Sigmoid colon (tissue), 6 donors: ENCODE measurements at regions not wholly inside any gene's neighbourhood (a gene's known extent, or its start where the extent isn't known, plus 50 kb on each side); places are given as distances from the start of the nearest gene placed in this dataset.

Experiments used
- DNase-seq: peaks from one replicate; pipeline ENCODE4 v3.0.0-alpha.2; 2019
- H3K27ac ChIP-seq, 4 donors: fragments of 200-600 bp; sonication (generic); one replicate each; pipeline ENCODE4 v1.5.1; 2016 to 2019; ENCODE audit warnings: mild to moderate bottlenecking in 1 of 4
- H3K27me3 ChIP-seq, 3 donors: fragments of 200-600 bp; sonication (generic); one replicate each; pipeline ENCODE4 v1.5.1; 2019; ENCODE audit warnings: mild to moderate bottlenecking in 1 of 3
- H3K36me3 ChIP-seq, 4 donors: fragments of 200-600 bp; sonication (generic); one replicate each; pipeline ENCODE4 v1.5.1; 2016 to 2019
- H3K4me1 ChIP-seq, 4 donors: fragments of 200-600 bp; sonication (generic); one replicate each; pipeline ENCODE4 v1.5.1; 2017 to 2019
- H3K4me3 ChIP-seq, 4 donors: fragments of 200-600 bp; sonication (generic); one replicate each; pipeline ENCODE4 v1.5.1; 2017 to 2019; ENCODE audit warnings: mild to moderate bottlenecking in 2 of 4, moderate library complexity in 1 of 4
- H3K9me3 ChIP-seq, 4 donors: fragments of 200-600 bp in 3 of 4; sonication (generic) in 3 of 4; one replicate each; pipeline versions ENCODE4 v1.5.1 to v1.6.1; 2013 to 2019
- EP300 ChIP-seq, 4 donors: sonication (generic); formaldehyde crosslinking; IDR thresholded peaks; one replicate each; pipeline ENCODE4 v1.6.1; 2017; ENCODE audit warnings: antibody characterized with exemption in 4 of 4
- POLR2A ChIP-seq, 2 donors: fragments of 450-650 bp; IDR thresholded peaks; one replicate each; pipeline ENCODE4 v1.6.1; 2016; ENCODE audit warnings: antibody characterized with exemption in 2 of 2, mild to moderate bottlenecking in 2 of 2, moderate library complexity in 2 of 2
- POLR2AphosphoS5 ChIP-seq, 4 donors: sonication (generic); formaldehyde crosslinking; IDR thresholded peaks; one replicate each; pipeline ENCODE4 v1.6.1; 2017; ENCODE audit warnings: antibody characterized with exemption in 4 of 4
- WGBS, 2 donors: extraction: QIAGEN DNeasy Blood & Tissue Kit; methylation state at CpG; one replicate each; pipeline ENCODE4 v1.1.7; 2013; 5-methylcytosine and 5-hydroxymethylcytosine counted together
- intact Hi-C: fragments of 100-400 bp; cut with DNase I; formaldehyde crosslinking; loops from one replicate; pipeline ENCODE4 v1.15.1; 2023
- TF ChIP-seq, protein P1 (sequence below), 4 experiments: fragments of 450-650 bp in 3 of 4; fragments of 200-600 bp in 1 of 4; IDR thresholded peaks; one replicate each; pipeline ENCODE4 v1.5.1; 2016 to 2019; ENCODE audit warnings: antibody characterized with exemption in 4 of 4, mild to moderate bottlenecking in 3 of 4, moderate library complexity in 2 of 4
- donor health status: healthy with polysubstance abuse.
- donor health status: healthy.

DNA sequence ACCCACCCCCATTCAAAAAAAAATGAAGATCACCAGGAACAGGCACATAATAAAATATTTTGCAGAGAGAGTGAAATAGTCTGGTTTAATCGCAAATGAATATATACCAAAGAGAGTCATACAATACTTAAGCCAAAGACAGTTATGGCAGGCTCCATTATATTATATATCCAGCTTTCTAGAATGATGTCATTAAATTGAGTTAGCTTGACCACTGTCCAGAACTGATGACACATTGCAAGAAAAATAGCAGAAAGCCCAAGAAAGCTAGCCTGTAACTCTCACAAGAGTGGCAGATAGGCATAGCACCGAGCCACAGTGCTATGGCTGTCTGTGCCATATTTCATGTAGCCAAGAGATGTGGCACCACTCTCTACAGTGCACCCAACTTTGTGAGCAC, 231.9 kb upstream of the SEMA6D start:
- no peaks in the 10 kb centered on the region for H3K36me3 ChIP-seq
- H3K4me3 ChIP-seq = no peak overlapping the region
- TF ChIP-seq EP300 (IDR thresholded peaks at IDR 0.05) (no peak), POLR2AphosphoS5 (IDR thresholded peaks at IDR 0.05) (no peak), POLR2A (IDR thresholded peaks at IDR 0.05) (no peak)
- TF ChIP-seq, protein P1, sequence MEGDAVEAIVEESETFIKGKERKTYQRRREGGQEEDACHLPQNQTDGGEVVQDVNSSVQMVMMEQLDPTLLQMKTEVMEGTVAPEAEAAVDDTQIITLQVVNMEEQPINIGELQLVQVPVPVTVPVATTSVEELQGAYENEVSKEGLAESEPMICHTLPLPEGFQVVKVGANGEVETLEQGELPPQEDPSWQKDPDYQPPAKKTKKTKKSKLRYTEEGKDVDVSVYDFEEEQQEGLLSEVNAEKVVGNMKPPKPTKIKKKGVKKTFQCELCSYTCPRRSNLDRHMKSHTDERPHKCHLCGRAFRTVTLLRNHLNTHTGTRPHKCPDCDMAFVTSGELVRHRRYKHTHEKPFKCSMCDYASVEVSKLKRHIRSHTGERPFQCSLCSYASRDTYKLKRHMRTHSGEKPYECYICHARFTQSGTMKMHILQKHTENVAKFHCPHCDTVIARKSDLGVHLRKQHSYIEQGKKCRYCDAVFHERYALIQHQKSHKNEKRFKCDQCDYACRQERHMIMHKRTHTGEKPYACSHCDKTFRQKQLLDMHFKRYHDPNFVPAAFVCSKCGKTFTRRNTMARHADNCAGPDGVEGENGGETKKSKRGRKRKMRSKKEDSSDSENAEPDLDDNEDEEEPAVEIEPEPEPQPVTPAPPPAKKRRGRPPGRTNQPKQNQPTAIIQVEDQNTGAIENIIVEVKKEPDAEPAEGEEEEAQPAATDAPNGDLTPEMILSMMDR (IDR thresholded peaks at IDR 0.05) = no peak
- H3K9me3 ChIP-seq = no peaks in the 10 kb centered on the region
- H3K27me3 ChIP-seq = no peaks in the 10 kb centered on the region
- intact Hi-C loops = no loop called here
- H3K4me1 ChIP-seq = no peaks in the 10 kb centered on the region
- H3K27ac ChIP-seq = no peak overlapping the region
- no peak for DNase-seq
- 70 to 95% methylated on average over 2 of the region's 2 CpGs for WGBS, 2 donors

DNA sequence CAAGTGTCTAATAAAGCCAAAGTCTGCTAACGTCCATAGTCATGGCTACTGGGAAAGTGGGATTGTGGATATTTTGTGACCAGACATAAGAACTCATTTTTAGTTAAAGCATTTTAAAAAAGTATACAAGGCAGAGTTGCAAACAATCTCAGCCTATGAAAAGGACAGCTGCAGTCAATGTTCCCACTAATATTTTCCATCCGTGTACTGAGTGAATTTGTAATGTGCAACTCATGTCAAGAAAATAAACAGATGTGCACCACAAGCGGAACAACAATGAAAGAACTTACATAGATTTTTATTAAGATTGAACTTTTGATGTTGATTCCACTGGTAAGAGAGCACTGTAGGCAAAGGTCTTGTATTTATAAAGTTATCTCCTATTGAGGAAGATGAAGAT, 231.3 kb upstream of the SEMA6D start:
- H3K4me1 ChIP-seq = no peaks in the 10 kb centered on the region
- TF ChIP-seq POLR2A (IDR thresholded peaks at IDR 0.05) = no peak
- TF ChIP-seq, protein P1 (IDR thresholded peaks at IDR 0.05) = no peak
- whole genome bisulfite sequencing, 2 donors = 83 to 92% methylated on average over 3 of the region's 3 CpGs
- H3K27ac ChIP-seq = no peak overlapping the region
- H3K36me3 ChIP-seq = no peaks in the 10 kb centered on the region
- H3K9me3 ChIP-seq = no peaks in the 10 kb centered on the region
- DNase-seq = no peak
- no peak overlapping the region for H3K4me3 ChIP-seq
- intact Hi-C loops = no loop called here
- no peaks in the 10 kb centered on the region for H3K27me3 ChIP-seq

DNA sequence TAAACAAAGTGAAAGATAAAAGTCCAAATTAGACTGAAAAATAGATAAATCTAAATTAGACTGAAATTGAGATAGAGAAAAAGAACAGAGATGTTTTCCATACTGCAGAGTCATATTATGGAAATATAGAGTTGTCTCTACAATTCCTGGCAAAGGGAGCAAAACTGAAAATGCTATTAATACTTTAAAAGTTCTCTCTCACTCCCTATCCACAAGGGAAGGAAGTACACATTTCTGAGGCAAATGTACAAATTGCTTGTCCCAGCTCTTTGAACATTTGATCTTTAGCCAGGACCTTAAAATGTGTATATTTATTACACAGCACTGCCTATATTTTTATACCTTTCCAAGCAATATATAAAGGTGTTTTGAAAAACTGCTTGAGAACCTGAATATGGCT, 225.1 kb upstream of the SEMA6D start:
- no peaks in the 10 kb centered on the region for H3K9me3 ChIP-seq
- H3K4me1 ChIP-seq = no peaks in the 10 kb centered on the region
- intact Hi-C loops = no loop called here
- H3K4me3 ChIP-seq = no peak overlapping the region
- no peak overlapping the region for H3K27ac ChIP-seq
- TF ChIP-seq, protein P1 (IDR thresholded peaks at IDR 0.05) = no peak
- no peak for TF ChIP-seq POLR2A (IDR thresholded peaks at IDR 0.05)
- no peak for TF ChIP-seq POLR2AphosphoS5 (IDR thresholded peaks at IDR 0.05)
- TF ChIP-seq EP300 (IDR thresholded peaks at IDR 0.05) = no peak
- no peaks in the 10 kb centered on the region for H3K36me3 ChIP-seq
- DNase-seq = no peak
- H3K27me3 ChIP-seq = no peaks in the 10 kb centered on the region

DNA sequence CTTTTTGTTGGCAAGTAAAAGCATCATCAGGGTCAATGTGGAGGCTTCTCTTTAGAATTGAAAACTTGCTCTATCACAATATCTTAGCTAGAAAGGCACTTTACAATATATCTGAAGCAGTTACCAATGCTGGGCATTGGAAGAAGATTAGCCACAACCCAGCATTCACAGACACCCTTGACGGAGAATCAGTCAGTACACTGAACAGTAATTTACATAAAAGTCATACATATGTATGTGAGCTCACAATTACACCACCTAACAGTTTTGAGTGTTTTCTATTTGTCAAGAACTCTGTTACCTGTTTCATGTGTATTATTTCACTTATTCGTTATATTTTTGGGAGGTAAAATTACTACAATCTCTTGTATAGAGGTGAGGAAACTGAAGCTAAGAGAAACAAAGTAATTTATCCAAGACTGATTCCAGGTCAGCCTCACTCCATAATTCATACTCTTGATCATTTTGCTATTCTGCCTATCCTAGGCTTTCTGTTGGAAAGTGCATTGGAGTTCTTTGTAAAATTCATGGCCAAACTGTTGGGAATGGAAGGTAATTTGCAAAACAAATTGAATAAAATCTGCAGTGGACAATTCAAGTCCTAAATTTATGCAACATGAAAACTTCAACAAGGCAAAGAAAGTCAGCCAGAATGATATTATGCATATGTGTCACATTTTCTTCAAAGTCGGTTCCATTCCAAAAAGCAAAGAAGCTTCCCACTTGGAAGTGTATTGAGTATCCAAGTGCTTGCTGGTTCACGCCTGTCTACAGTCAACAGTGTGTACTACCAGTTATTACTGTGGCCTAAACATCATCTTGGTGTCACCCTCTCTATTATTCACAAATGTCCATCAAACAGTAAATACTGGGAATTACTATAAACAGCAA, 223.7 kb upstream of the SEMA6D start:
- DNase-seq = no peak
- intact Hi-C loops = no loop called here
- H3K4me1 ChIP-seq = no peaks in the 10 kb centered on the region
- TF ChIP-seq POLR2A (IDR thresholded peaks at IDR 0.05) = no peak
- TF ChIP-seq, protein P1 (IDR thresholded peaks at IDR 0.05) = no peak
- no peak for TF ChIP-seq POLR2AphosphoS5 (IDR thresholded peaks at IDR 0.05)
- no peak for TF ChIP-seq EP300 (IDR thresholded peaks at IDR 0.05)
- no peak overlapping the region for H3K4me3 ChIP-seq
- H3K27me3 ChIP-seq = no peaks in the 10 kb centered on the region
- no peaks in the 10 kb centered on the region for H3K36me3 ChIP-seq
- H3K27ac ChIP-seq = no peak overlapping the region
- H3K9me3 ChIP-seq = no peaks in the 10 kb centered on the region
- 91% methylated on average over 4 of the region's 4 CpGs for WGBS, 2 donors
